Endothelial cell of umbilical vein (primary cell): ENCODE measurements at regions not wholly inside any gene's neighbourhood (a gene's known extent, or its start where the extent isn't known, plus 50 kb on each side); places are given as distances from the start of the nearest gene placed in this dataset.

Source experiments
- BruUV-seq: library from RNA; stranded (reverse); fragments of 400-500 nt; replicated peaks from 2 replicates; lab custom pipeline; 2021; lab: Mats Ljungman, UMichigan
- CTCF ChIA-PET: fragments of 300-600, 350-600 bp; sonication (Branson Sonifier 250); formaldehyde crosslinking; loops from one replicate; lab custom pipeline; 2021; ENCODE audit warnings: antibody characterized with exemption, inconsistent platforms; lab: Charles Lee
- POLR2A ChIA-PET: fragments of 300-600, 350-600 bp; sonication (Branson Sonifier 250); formaldehyde crosslinking; loops from one replicate; lab custom pipeline; 2021; ENCODE audit warnings: antibody characterized with exemption, inconsistent platforms; lab: Charles Lee
- DNase-seq: peaks from one replicate; pipeline ENCODE4 v3.0.0-alpha.2; 2011; ENCODE audit warnings: low read depth, low spot score
- FAIRE-seq: peaks from 2 replicates; lab custom pipeline; 2011; peaks lifted over from hg19 to GRCh38; lab: Jason Lieb, UNC
- H2AFZ ChIP-seq: 2 replicates; pipeline ENCODE4 v1.6.0; 2012; ENCODE audit warnings: low read depth, low read length, control low read depth, inconsistent platforms
- H3K27ac ChIP-seq: 2 replicates; pipeline ENCODE4 v1.5.1; 2011; ENCODE audit warnings: low read depth, mild to moderate bottlenecking, control low read depth, low read length, moderate library complexity; ENCODE audit not compliant: insufficient read depth
- H3K27me3 ChIP-seq, 2 experiments: 2 replicates each; pipeline versions ENCODE4 v1.6.0 to v1.6.1; 2011; ENCODE audit warnings: low read length in 2 of 2, mixed read lengths in 1 of 2; ENCODE audit not compliant: control insufficient read depth in 2 of 2, insufficient read depth in 2 of 2
- H3K36me3 ChIP-seq, 2 experiments: 2 replicates in 1 of 2; 3 replicates in 1 of 2; pipeline ENCODE4 v1.5.1; 2011; ENCODE audit warnings: low read length in 2 of 2, mild to moderate bottlenecking in 1 of 2, moderate library complexity in 1 of 2; ENCODE audit not compliant: control insufficient read depth in 2 of 2, insufficient read depth in 2 of 2; ENCODE audit errors: extremely low read depth in 1 of 2
- H3K4me1 ChIP-seq: 3 replicates; pipeline ENCODE4 v1.5.1; 2011; ENCODE audit warnings: mild to moderate bottlenecking, low read length; ENCODE audit not compliant: control insufficient read depth, insufficient read depth; ENCODE audit errors: extremely low read depth
- H3K4me2 ChIP-seq: 2 replicates; pipeline ENCODE4 v1.6.1; 2011; ENCODE audit warnings: low read length, control low read depth, mixed read lengths; ENCODE audit not compliant: insufficient read depth
- H3K4me3 ChIP-seq, 3 experiments: fragments of 200-600 bp in 1 of 3; sonication (generic), shearing (Covaris generic) in 1 of 3; replicated peaks in 1 of 3; 2 replicates each; pipeline ENCODE4 v1.5.1; 2011 to 2016; ENCODE audit warnings: control low read depth in 3 of 3, low read length in 3 of 3, mild to moderate bottlenecking in 2 of 3, inconsistent platforms in 1 of 3, low read depth in 1 of 3, moderate library complexity in 1 of 3; ENCODE audit not compliant: insufficient read depth in 1 of 3
- H3K79me2 ChIP-seq: 2 replicates; pipeline ENCODE4 v1.6.0; 2012; ENCODE audit warnings: low read length, inconsistent platforms; ENCODE audit not compliant: control insufficient read depth, insufficient read depth
- H3K9ac ChIP-seq: replicated peaks from 2 replicates; pipeline ENCODE3; 2011; ENCODE audit warnings: low read length, control low read depth; ENCODE audit not compliant: insufficient read depth; ENCODE audit errors: extremely low read depth
- H3K9me1 ChIP-seq: replicated peaks from 3 replicates; pipeline ENCODE4 v1.6.0; 2011; ENCODE audit warnings: mild to moderate bottlenecking, low read length; ENCODE audit not compliant: control insufficient read depth, insufficient read depth; ENCODE audit errors: extremely low read depth
- H3K9me3 ChIP-seq: replicated peaks from 2 replicates; pipeline ENCODE4 v1.5.1; 2012; ENCODE audit warnings: low read length, inconsistent platforms; ENCODE audit not compliant: control insufficient read depth, insufficient read depth
- H4K20me1 ChIP-seq: replicated peaks from 2 replicates; pipeline ENCODE3; 2011; ENCODE audit warnings: mild to moderate bottlenecking, low read length; ENCODE audit not compliant: control insufficient read depth, insufficient read depth; ENCODE audit errors: extremely low read depth
- EZH2 ChIP-seq: IDR thresholded peaks from 2 replicates; pipeline ENCODE4 v1.6.1; 2012; ENCODE audit warnings: borderline replicate concordance, low read depth, mild to moderate bottlenecking, moderate library complexity, low read length, inconsistent platforms; ENCODE audit not compliant: severe bottlenecking
- FOS ChIP-seq: IDR thresholded peaks from 2 replicates; pipeline ENCODE4 v1.6.1; 2011; ENCODE audit warnings: mild to moderate bottlenecking, low read length, moderate library complexity, borderline replicate concordance; ENCODE audit not compliant: insufficient read depth
- GATA2 ChIP-seq: IDR thresholded peaks from 2 replicates; pipeline ENCODE4 v1.7.0; 2011; ENCODE audit warnings: low read depth, mild to moderate bottlenecking, moderate library complexity, mixed read lengths, low read length; ENCODE audit not compliant: insufficient read length, insufficient read depth
- JUN ChIP-seq: IDR thresholded peaks from 2 replicates; pipeline ENCODE4 v1.6.1; 2011; ENCODE audit warnings: borderline replicate concordance, low read depth; ENCODE audit not compliant: insufficient read length, insufficient read depth
- MAX ChIP-seq: IDR thresholded peaks from 2 replicates; pipeline ENCODE4 v1.6.1; 2011; ENCODE audit not compliant: insufficient read depth, insufficient read length
- MYC ChIP-seq: IDR thresholded peaks from one replicate; pipeline ENCODE4 v1.6.1; 2011; ENCODE audit warnings: mild to moderate bottlenecking, low read depth, low read length
- POLR2AphosphoS5 ChIP-seq: IDR thresholded peaks from 2 replicates; pipeline ENCODE4 v1.6.1; 2012; ENCODE audit warnings: low read depth, mild to moderate bottlenecking, control low read depth, low read length, moderate library complexity; ENCODE audit not compliant: insufficient read depth
- dilution Hi-C: fragments of 300-500 bp; cut with MboI; formaldehyde crosslinking; loops from one replicate; pipeline ENCODE4 v1.15.0; 2019; ENCODE audit warnings: low sequenced_read_pairs; ENCODE audit not compliant: extremely low pct_ligation_motif_present
- intact Hi-C: fragments of 100-400 bp; cut with micrococcal nuclease; formaldehyde crosslinking; loops from one replicate; pipeline ENCODE4 v1.10.0; 2022
- TF ChIP-seq, protein P1 (sequence below), 2 donors: IDR thresholded peaks; 1 replicate in 1 of 2; 2 replicates in 1 of 2; pipeline ENCODE4 v1.5.1; 2011; ENCODE audit warnings: low read length in 2 of 2, mild to moderate bottlenecking in 2 of 2, moderate library complexity in 2 of 2, control low read depth in 1 of 2, inconsistent platforms in 1 of 2, low read depth in 1 of 2; ENCODE audit not compliant: insufficient read depth in 1 of 2; ENCODE audit errors: extremely low read depth in 1 of 2

DNA sequence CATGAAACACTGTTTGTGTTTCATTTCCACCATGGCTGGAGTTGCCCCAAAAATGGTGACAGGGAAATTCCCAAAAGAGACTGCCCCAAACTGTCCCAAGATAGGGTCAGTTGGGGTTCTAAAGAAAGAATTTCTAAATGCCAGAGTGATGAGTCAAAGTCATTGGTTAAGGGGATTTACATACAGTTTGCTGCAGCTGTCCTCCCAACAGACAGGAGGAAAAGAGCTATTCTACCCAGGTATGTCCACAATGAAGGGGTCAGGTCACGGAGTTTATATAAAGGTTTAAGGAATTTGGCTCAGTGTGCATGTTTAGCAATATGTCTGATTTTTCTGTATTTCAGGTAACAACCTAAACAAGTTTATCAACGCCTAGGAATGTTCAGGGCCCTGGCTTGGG is 344.1 kb downstream of the TDRD15 start:
- H2AFZ ChIP-seq = no peak overlapping the region
- H3K36me3 ChIP-seq = no peaks in the 10 kb centered on the region
- DNase-seq (no peak), FAIRE-seq (no peak)
- no peaks in the 10 kb centered on the region for H3K27me3 ChIP-seq
- dilution Hi-C loops (no loop called here), intact Hi-C loops (no loop called here)
- H3K4me3 ChIP-seq = no peak overlapping the region
- POLR2A ChIA-PET = no interaction called here
- no peak overlapping the region for H3K27ac ChIP-seq
- no peaks in the 10 kb centered on the region for H3K9me1 ChIP-seq
- no peaks in the 10 kb centered on the region for H3K4me1 ChIP-seq
- CTCF ChIA-PET = no interaction called here
- TF ChIP-seq MYC (no peak), GATA2 (no peak), MAX (no peak), EZH2 (no peak), JUN (no peak), POLR2AphosphoS5 (no peak), FOS (no peak)
- TF ChIP-seq, protein P1, sequence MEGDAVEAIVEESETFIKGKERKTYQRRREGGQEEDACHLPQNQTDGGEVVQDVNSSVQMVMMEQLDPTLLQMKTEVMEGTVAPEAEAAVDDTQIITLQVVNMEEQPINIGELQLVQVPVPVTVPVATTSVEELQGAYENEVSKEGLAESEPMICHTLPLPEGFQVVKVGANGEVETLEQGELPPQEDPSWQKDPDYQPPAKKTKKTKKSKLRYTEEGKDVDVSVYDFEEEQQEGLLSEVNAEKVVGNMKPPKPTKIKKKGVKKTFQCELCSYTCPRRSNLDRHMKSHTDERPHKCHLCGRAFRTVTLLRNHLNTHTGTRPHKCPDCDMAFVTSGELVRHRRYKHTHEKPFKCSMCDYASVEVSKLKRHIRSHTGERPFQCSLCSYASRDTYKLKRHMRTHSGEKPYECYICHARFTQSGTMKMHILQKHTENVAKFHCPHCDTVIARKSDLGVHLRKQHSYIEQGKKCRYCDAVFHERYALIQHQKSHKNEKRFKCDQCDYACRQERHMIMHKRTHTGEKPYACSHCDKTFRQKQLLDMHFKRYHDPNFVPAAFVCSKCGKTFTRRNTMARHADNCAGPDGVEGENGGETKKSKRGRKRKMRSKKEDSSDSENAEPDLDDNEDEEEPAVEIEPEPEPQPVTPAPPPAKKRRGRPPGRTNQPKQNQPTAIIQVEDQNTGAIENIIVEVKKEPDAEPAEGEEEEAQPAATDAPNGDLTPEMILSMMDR (IDR thresholded peaks at IDR 0.05; ENCODE audit: extremely low read depth in 1 of 2, insufficient read depth in 1 of 2, low read depth in 1 of 2, low read length in 2 of 2) = no peak
- H3K4me2 ChIP-seq = no peak overlapping the region
- H4K20me1 ChIP-seq = no peaks in the 10 kb centered on the region
- no peak overlapping the region for H3K9ac ChIP-seq
- no peaks in the 10 kb centered on the region for H3K79me2 ChIP-seq
- peaks cover 2% of the 10 kb centered on the region for H3K9me3 ChIP-seq
- BruUV-seq = no TSS peak
